Fibroblast of the aortic adventitia (primary cell): ENCODE measurements at regions not wholly inside any gene's neighbourhood (a gene's known extent, or its start where the extent isn't known, plus 50 kb on each side); places are given as distances from the start of the nearest gene placed in this dataset.

Experiments
- DNase-seq: peaks from one replicate; pipeline ENCODE4 v3.0.0-alpha.2; 2010; ENCODE audit warnings: low read depth
- H3K4me3 ChIP-seq: 2 replicates; pipeline ENCODE4 v1.5.1; 2011; ENCODE audit warnings: low read depth, mild to moderate bottlenecking, control low read depth, low read length, moderate library complexity
- TF ChIP-seq, protein P1 (sequence below): IDR thresholded peaks from 2 replicates; pipeline ENCODE4 v1.5.1; 2011; ENCODE audit warnings: mild to moderate bottlenecking, low read length, control low read depth, inconsistent platforms; ENCODE audit not compliant: insufficient read depth

DNA sequence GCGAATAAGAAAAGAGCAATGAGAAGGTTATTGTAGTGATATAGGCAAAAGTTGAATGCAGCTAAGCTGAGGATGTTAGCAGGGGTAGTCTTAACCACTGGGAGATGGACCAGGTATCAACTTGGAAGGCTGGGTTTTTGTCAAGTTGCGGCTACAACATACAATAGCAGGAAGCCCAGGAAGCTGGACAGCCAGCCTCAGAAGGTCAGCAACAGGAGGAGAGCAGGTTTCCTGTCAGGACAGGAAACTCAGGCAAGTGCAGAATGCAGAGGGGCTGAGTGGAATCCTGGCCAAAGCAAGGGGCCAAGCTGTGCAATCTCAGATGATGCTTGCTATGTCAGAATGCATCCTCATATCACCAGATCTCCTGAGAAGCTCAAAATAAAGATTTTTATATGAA, 530.0 kb upstream of the ID2 start:
- no peak overlapping the region for H3K4me3 ChIP-seq
- DNase-seq = no peak

DNA sequence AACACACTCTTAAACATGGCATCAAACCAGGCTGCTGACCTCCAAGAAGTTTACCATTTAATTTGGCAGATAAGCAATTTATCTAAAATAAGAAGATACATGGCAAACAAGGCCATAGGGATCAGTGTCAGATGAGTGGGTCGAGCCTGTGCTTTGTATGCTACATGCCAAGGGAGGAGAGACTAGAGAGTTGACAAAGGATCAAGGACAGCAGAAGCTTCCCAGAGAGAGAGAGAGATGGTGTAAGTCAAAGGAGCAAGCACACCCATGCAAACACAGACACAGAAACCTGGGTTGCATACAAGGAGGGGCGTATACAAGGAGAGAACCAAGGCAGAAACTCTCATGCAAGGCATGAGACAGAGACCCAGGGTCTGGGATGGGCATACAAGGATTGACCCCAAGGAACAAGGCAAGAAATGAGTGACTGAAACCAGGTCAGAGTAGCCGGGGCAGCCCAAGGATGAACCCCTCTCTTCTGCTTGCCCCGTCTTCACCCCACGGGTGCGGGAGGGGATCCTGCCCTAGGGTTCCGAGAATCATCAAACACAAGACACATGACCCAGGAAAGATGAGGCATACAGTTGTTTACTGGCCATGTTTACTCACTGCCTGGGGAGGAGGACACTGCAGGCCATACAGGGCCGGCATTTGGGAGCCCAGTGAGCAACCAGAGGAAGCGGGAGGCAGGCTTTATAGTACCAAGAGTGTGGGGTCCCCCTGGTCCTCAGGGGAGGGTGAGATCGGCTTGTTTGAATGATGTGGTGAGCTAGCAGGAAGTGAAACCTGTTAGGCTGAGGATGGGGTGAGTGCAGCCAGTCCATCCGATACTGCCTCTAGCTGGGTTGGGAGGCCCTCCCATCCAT, 529.2 kb upstream of the ID2 start:
- no peak overlapping the region for H3K4me3 ChIP-seq
- no peak for DNase-seq
- TF ChIP-seq, protein P1, sequence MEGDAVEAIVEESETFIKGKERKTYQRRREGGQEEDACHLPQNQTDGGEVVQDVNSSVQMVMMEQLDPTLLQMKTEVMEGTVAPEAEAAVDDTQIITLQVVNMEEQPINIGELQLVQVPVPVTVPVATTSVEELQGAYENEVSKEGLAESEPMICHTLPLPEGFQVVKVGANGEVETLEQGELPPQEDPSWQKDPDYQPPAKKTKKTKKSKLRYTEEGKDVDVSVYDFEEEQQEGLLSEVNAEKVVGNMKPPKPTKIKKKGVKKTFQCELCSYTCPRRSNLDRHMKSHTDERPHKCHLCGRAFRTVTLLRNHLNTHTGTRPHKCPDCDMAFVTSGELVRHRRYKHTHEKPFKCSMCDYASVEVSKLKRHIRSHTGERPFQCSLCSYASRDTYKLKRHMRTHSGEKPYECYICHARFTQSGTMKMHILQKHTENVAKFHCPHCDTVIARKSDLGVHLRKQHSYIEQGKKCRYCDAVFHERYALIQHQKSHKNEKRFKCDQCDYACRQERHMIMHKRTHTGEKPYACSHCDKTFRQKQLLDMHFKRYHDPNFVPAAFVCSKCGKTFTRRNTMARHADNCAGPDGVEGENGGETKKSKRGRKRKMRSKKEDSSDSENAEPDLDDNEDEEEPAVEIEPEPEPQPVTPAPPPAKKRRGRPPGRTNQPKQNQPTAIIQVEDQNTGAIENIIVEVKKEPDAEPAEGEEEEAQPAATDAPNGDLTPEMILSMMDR = no peak

More for the DNA sequence above, 530.0 kb upstream of the ID2 start:
- TF ChIP-seq, protein P1 = no peak

DNA sequence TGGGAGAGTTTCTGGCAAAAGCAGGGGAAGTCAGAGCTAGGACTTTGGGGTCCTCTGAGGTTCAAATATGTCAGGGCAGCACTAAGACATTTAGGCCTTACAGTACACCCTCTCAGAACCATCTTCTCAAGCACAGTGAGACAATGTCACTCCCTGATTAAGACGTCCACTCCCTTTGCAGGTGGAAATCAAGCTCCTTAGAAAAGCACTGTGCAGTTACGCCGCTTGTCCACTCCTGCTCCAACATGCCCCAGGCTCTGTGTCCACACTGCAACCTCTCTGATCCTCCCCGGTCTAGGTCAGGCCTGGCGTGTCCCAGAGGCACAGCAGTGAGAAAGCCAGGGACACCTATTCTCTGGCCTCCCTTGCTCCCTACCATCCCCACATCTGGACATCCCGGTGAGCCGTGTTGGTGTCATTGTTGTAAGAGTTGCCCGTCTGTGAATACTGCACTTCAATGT, 528.6 kb upstream of the ID2 start:
- no peak overlapping the region for H3K4me3 ChIP-seq
- DNase-seq = no peak
- TF ChIP-seq, protein P1 = no peak

DNA sequence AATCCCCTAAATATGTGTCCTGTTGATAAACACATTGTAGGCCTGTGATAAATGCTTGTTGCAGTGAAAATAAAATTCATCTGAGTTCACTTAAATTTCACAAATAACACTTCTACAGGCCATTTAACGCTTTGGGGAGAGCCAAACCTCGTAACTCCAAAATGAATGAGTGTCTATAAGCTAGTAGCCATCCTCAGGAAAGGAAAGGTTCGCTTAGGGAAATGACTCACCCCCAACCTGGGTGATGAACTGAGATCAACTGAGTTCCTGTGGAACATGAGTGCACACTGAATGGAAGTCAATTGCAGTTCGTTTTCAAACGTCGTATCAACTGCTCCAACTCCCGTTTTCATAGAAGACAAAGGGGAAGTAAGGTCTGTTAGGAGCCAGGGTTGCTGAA, 527.6 kb upstream of the ID2 start:
- no peak for DNase-seq
- H3K4me3 ChIP-seq = no peak overlapping the region
- TF ChIP-seq, protein P1 = no peak

DNA sequence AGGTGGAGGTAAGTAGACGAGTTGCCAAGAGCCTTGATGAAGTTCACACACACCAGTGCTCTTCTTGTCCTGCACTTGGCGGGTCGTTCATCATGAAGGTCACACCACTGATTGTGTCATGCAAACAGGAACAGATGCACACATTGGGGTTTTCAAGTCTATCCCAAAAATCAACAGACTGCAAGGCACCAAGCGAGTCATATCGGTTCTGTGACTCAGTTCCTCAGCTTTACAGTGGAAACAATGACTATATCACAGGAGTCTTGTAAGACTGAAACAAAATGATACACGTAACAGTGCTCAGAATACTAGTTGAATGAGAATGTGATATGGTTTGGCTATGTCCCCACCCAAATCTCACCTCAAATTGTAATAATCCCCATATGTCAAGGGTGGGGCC, 526.9 kb upstream of the ID2 start:
- no peak overlapping the region for H3K4me3 ChIP-seq
- peak; percentile 65 for DNase-seq
- TF ChIP-seq, protein P1 = no peak

DNA sequence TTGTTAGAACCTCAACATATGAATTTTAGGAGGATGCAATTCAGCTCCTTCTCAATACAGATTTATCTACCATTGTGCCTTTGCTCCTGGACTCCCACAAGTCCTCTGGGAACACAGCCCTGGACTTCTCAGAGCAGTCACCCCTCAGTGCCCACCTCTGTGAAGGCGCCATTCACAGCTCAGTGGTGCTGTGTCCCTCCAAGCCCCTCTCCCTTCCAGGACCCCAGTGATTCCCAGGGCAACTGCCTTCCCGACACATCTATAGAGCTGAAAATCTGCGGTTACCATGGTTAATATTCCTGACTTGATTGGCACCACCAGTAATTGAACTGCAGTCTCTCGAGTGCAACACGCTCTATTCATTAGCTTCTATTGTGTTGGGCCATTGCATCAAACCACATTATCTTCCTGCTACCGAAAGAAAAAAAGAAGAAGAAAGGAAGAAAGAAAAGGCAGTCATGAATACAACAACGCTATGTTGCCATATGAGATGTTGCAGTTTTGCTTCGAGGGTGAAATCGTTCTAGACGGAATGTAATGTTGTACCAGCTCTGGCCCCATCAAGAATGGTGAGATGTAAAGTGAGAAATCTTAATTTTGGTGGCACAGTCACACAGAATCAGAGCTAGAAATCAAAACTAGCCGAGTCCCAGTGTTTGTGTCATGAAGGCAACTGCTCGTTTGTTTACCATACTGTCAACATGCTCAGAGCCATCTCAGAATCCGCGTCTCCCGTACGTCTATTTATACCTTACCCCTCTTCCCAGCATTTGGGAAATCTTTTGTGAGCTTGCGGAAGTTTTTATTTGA, 524.0 kb upstream of the ID2 start:
- no peak for DNase-seq
- TF ChIP-seq, protein P1 = no peak
- H3K4me3 ChIP-seq = no peak overlapping the region
